ENCODE measurements at regions not wholly inside any gene's neighbourhood (a gene's known extent, or its start where the extent isn't known, plus 50 kb on each side); places are given as distances from the start of the nearest gene placed in this dataset.
"Not testable (repeated sequence)": the region's sequence is repeated elsewhere in the genome, so short reads cannot be mapped to it uniquely, and the experiment has no call there.

DNA sequence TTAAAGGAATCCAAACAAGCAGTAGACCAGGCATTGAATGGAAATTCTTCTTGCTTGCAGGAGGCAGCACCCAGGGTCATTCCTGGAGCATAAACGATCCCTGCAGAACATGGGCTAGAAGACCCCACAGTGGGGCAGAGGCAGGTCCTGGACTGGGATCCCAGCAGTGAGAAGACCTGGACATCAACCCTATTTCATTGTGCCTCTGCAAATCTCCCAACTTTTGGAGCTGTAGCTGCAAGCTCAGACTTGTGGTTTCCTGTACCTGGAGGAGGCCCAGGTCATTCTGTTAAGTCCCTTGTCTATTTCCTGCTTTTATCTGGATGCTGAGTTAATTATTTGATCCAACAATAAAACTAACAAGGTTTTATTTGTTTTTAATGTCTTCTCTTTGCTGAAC lies 61.7 kb downstream of the CALM1 start:
- H3K9me3 ChIP-seq: no peaks in the 10 kb centered on the region
- H3K4me1 ChIP-seq: no peaks in the 10 kb centered on the region
- TF ChIP-seq POLR2AphosphoS5 (IDR thresholded peaks at IDR 0.05): no peak
- TF ChIP-seq, protein P1, sequence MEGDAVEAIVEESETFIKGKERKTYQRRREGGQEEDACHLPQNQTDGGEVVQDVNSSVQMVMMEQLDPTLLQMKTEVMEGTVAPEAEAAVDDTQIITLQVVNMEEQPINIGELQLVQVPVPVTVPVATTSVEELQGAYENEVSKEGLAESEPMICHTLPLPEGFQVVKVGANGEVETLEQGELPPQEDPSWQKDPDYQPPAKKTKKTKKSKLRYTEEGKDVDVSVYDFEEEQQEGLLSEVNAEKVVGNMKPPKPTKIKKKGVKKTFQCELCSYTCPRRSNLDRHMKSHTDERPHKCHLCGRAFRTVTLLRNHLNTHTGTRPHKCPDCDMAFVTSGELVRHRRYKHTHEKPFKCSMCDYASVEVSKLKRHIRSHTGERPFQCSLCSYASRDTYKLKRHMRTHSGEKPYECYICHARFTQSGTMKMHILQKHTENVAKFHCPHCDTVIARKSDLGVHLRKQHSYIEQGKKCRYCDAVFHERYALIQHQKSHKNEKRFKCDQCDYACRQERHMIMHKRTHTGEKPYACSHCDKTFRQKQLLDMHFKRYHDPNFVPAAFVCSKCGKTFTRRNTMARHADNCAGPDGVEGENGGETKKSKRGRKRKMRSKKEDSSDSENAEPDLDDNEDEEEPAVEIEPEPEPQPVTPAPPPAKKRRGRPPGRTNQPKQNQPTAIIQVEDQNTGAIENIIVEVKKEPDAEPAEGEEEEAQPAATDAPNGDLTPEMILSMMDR (IDR thresholded peaks at IDR 0.05): no peak
- TF ChIP-seq POLR2A (IDR thresholded peaks at IDR 0.05): no peak
- H3K27ac ChIP-seq: no peak overlapping the region
- H3K36me3 ChIP-seq: no peaks in the 10 kb centered on the region
- H3K27me3 ChIP-seq: no peaks in the 10 kb centered on the region
- no peak overlapping the region for H3K4me3 ChIP-seq
- intact Hi-C loops (cut with DNase I; ENCODE audit: low total_unique reads): no loop called here
- DNase-seq (ENCODE audit: low spot score in 2 of 2): peak in 1 of 2 donors; percentile 17

DNA sequence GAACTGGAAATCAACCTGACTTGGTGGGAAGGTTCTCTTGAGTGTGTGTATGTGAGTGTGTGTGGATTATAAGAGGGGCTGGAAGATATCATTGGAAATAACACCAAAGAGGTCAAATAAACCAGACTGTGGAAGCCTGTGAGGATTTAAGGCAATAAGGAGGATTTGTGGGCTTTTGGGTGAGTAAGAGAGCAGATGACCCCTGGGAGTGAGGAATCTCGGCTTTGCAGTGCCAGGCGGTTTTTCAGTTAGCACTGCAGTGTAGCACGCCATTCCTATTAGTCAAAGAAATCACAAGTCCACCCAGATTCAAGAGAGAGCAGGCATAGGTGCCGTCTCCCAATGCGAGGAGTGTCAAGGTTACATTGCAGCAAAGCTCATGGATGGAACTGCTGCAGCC lies 63.3 kb downstream of the CALM1 start:
- H3K4me3 ChIP-seq: no peak overlapping the region
- H3K27me3 ChIP-seq: no peaks in the 10 kb centered on the region
- H3K9me3 ChIP-seq: no peaks in the 10 kb centered on the region
- H3K4me1 ChIP-seq: no peaks in the 10 kb centered on the region
- DNase-seq (ENCODE audit: low spot score in 2 of 2): no peak
- TF ChIP-seq POLR2AphosphoS5 (IDR thresholded peaks at IDR 0.05) (no peak), POLR2A (IDR thresholded peaks at IDR 0.05) (no peak)
- TF ChIP-seq, protein P1 (IDR thresholded peaks at IDR 0.05): no peak
- no peak overlapping the region for H3K27ac ChIP-seq
- no peaks in the 10 kb centered on the region for H3K36me3 ChIP-seq
- intact Hi-C loops (cut with DNase I; ENCODE audit: low total_unique reads): no loop called here

DNA sequence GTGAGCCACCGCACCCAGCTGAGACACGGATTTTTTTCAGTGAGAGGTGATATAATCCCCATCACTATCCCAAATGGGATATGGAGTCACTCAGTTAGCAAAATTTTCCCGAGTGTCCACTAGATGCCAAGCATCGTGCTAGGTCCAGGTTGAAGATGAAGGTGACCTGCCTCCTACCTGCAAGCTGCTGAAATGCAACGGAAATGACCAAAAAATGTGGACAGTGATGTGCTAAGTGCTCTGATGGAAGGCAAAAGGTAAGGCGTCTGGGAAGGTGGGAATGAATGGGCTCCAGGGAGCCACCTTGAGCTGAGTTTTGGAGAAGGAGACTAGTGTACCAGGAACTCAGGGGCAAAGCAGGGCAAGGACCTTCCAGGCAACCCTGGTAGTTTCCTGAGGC lies 64.6 kb downstream of the CALM1 start:
- H3K9me3 ChIP-seq: no peaks in the 10 kb centered on the region
- no peaks in the 10 kb centered on the region for H3K27me3 ChIP-seq
- H3K27ac ChIP-seq: no peak overlapping the region
- TF ChIP-seq POLR2A (IDR thresholded peaks at IDR 0.05) (no peak), POLR2AphosphoS5 (IDR thresholded peaks at IDR 0.05) (no peak)
- TF ChIP-seq, protein P1 (IDR thresholded peaks at IDR 0.05): no peak
- no peaks in the 10 kb centered on the region for H3K36me3 ChIP-seq
- DNase-seq (ENCODE audit: low spot score in 2 of 2): no peak
- intact Hi-C loops (cut with DNase I; ENCODE audit: low total_unique reads): no loop called here
- no peaks in the 10 kb centered on the region for H3K4me1 ChIP-seq
- no peak overlapping the region for H3K4me3 ChIP-seq

DNA sequence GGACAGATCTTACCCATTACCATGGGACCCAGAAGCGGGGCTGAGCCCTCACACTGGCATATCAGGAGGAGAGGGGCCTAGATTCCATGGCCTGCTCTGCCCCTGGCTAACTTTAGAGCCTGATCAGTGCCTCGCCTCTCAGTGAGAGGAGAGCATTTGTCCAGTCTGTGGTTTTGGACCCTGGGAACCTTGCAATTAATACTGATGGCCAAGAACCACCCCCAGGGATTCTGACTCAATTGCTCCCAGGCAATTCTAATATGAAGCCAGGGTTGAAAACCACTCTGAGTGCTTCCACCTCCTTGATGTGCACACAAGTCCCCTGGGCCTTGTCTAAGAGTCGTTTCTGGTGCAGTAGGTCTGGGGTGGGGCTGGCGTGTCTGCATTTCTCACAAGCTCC lies 67.7 kb downstream of the CALM1 start:
- Histone ChIP-seq H3K9me3 (no peaks in the 10 kb centered on the region), H3K27me3 (no peaks in the 10 kb centered on the region), H3K36me3 (no peaks in the 10 kb centered on the region), H3K4me3 (no peak overlapping the region), H3K4me1 (no peaks in the 10 kb centered on the region), H3K27ac (no peak overlapping the region)
- no peak for TF ChIP-seq POLR2A (IDR thresholded peaks at IDR 0.05)
- TF ChIP-seq, protein P1 (IDR thresholded peaks at IDR 0.05): no peak
- TF ChIP-seq POLR2AphosphoS5 (IDR thresholded peaks at IDR 0.05): no peak
- no peak for DNase-seq (ENCODE audit: low spot score in 2 of 2)
- intact Hi-C loops (cut with DNase I; ENCODE audit: low total_unique reads): no loop called here

DNA sequence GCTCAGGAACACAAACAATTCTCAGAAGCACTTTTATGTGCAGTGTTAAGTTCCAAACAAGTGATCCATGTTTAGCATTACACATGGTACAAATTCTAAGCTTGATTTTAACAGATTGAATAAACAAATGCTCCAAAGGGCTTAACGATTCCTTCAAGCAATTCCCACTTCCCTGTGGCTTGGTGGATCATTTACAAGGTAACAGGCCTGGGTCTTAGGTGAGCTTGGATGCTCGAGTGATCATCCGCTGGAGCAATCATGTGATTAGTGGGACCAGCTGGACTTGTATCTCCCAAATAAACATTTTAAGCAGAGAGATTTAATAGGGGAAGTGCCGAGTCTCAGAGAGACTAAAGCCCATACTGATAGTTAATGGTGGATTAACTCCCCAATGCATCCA lies 70.7 kb downstream of the CALM1 start:
- H3K36me3 ChIP-seq: no peaks in the 10 kb centered on the region
- H3K4me3 ChIP-seq: no peak overlapping the region
- DNase-seq (ENCODE audit: low spot score in 2 of 2): no peak
- no peak for TF ChIP-seq POLR2AphosphoS5 (IDR thresholded peaks at IDR 0.05)
- TF ChIP-seq POLR2A (IDR thresholded peaks at IDR 0.05): no peak
- TF ChIP-seq, protein P1 (IDR thresholded peaks at IDR 0.05): no peak
- peaks cover 0 to 9% of the 10 kb centered on the region in 2 donors for H3K9me3 ChIP-seq
- intact Hi-C loops (cut with DNase I; ENCODE audit: low total_unique reads): no loop called here
- no peak overlapping the region for H3K27ac ChIP-seq
- H3K27me3 ChIP-seq: no peaks in the 10 kb centered on the region
- H3K4me1 ChIP-seq: no peaks in the 10 kb centered on the region

DNA sequence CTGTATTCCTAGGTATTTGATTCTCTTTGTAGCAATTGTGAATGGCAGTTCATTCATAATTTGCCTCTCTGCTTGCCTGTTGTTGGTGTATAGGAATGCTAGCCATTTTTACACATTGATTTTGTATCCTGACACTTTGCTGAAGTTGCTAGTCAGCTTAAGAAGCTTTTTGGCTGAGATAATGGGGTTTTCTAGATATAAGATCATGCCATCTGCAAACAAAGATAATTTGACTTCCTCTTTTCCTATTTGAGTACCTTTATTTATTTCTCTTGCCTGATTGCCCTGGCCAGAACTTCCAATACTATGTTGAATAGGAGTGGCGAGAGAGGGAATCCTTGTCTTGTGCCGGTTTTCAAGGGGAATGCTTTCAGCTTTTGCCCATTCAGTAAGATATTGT lies 72.6 kb downstream of the CALM1 start:
- H3K27me3 ChIP-seq; H3K36me3 ChIP-seq; DNase-seq (ENCODE audit: low spot score in 2 of 2); H3K27ac ChIP-seq; H3K4me3 ChIP-seq; H3K4me1 ChIP-seq; intact Hi-C loops (cut with DNase I; ENCODE audit: low total_unique reads); H3K9me3 ChIP-seq: not testable (repeated sequence)

Measured in breast epithelium (tissue), 4 donors.